Thoracic aorta (tissue), 2 donors: ENCODE measurements at regions not wholly inside any gene's neighbourhood (a gene's known extent, or its start where the extent isn't known, plus 50 kb on each side); places are given as distances from the start of the nearest gene placed in this dataset.

Source experiments
- ATAC-seq: fragments of 150-250 bp; one replicate; pipeline ENCODE4 v1.8.0; 2017; ENCODE audit warnings: low read depth; ENCODE audit not compliant: insufficient number of reproducible peaks, low FRiP score
- DNase-seq: peaks from one replicate; pipeline ENCODE4 v3.0.0-alpha.2; 2020; ENCODE audit warnings: low spot score
- H3K27ac ChIP-seq, 2 donors: fragments of 200-600 bp; sonication (generic); 1 replicate in 1 of 2; 2 replicates in 1 of 2; pipeline ENCODE4 v1.5.1; 2016; ENCODE audit warnings: mild to moderate bottlenecking in 2 of 2, moderate library complexity in 2 of 2
- H3K27me3 ChIP-seq: fragments of 200-600 bp; sonication (generic); replicated peaks from 2 replicates; pipeline ENCODE4 v1.6.0; 2016; ENCODE audit warnings: mild to moderate bottlenecking; ENCODE audit not compliant: insufficient read depth
- H3K36me3 ChIP-seq: fragments of 200-600 bp; sonication (generic); one replicate; pipeline ENCODE4 v1.5.1; 2016
- H3K4me1 ChIP-seq, 2 donors: fragments of 200-600 bp; sonication (generic); 1 replicate in 1 of 2; 2 replicates in 1 of 2; pipeline versions ENCODE4 v1.5.1 to v1.6.0; 2016; ENCODE audit warnings: low read depth in 2 of 2, mild to moderate bottlenecking in 1 of 2; ENCODE audit not compliant: control insufficient read depth in 1 of 2
- H3K4me3 ChIP-seq: fragments of 200-600 bp; sonication (generic); 2 replicates; pipeline ENCODE4 v1.5.1; 2016; ENCODE audit warnings: mild to moderate bottlenecking
- H3K9me3 ChIP-seq: fragments of 200-600 bp; sonication (generic); 2 replicates; pipeline ENCODE4 v1.5.1; 2016
- TF ChIP-seq, protein P1 (sequence below): fragments of 200-600 bp; sonication (generic); IDR thresholded peaks from one replicate; pipeline ENCODE4 v1.5.1; 2019; ENCODE audit warnings: antibody characterized with exemption

DNA sequence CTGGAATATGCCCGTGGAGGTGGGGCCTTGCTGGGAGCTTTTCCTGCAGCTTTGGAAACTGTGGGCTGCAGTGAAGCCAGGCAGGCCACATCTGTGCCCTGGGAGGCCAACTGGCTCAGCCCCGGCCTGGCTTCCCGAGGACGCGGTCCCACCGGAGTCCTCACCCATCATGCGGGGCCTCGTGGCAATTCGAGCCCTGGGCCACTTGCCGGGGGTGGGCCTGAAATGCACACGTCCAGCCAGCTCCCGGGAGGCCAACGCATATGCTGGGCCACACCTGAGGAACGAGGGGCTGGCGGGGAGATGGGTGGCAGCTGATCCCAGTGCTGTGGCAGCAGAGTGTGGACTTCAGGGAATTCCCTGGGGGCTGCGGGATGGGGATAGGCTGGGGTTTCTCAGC is 172.4 kb upstream of the GSE1 start:
- Histone ChIP-seq H3K27ac (no peak overlapping the region), H3K36me3 (no peaks in the 10 kb centered on the region)

DNA sequence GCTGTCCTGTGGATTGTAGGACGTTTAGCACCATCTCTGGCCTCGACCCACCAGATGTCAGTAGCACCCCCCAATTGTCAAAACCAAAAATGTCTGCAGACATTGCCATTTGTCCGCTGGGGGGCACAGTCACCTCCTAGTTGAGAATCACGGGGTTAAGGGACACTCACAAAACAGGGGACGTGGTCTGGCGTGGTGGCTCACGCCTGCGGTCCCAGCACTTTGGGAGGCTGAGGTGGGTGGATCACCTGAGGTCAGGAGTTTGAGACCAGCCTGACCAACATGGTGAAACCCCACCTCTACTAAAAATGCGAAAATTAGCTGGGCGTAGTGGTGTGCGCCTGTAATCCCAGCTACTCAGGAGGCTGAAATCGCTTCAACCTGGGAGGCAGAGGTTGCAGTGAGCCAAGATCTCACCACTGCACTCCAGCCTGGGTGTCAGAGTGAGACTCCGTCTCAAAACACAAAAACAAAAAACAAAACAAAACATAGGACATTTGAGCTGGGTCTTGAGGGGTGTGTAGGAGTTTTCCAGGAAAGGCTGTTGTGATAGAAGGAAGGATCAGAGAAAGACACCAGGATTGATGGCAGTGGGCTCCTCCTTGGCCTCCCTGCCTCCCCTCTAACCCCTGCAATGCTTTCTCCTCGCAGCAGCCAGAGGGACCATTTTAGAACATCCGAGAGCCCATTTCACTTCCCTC is 171.8 kb upstream of the GSE1 start:
- DNase-seq (no peak), ATAC-seq (no peak)

More for the DNA sequence above, 172.4 kb upstream of the GSE1 start:
- TF ChIP-seq, protein P1, sequence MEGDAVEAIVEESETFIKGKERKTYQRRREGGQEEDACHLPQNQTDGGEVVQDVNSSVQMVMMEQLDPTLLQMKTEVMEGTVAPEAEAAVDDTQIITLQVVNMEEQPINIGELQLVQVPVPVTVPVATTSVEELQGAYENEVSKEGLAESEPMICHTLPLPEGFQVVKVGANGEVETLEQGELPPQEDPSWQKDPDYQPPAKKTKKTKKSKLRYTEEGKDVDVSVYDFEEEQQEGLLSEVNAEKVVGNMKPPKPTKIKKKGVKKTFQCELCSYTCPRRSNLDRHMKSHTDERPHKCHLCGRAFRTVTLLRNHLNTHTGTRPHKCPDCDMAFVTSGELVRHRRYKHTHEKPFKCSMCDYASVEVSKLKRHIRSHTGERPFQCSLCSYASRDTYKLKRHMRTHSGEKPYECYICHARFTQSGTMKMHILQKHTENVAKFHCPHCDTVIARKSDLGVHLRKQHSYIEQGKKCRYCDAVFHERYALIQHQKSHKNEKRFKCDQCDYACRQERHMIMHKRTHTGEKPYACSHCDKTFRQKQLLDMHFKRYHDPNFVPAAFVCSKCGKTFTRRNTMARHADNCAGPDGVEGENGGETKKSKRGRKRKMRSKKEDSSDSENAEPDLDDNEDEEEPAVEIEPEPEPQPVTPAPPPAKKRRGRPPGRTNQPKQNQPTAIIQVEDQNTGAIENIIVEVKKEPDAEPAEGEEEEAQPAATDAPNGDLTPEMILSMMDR: no peak
- no peak for DNase-seq
- no peaks in the 10 kb centered on the region for H3K27me3 ChIP-seq
- H3K4me3 ChIP-seq: no peak overlapping the region
- ATAC-seq: no peak
- H3K9me3 ChIP-seq: no peaks in the 10 kb centered on the region
- peaks cover 15 to 26% of the 10 kb centered on the region in 2 donors for H3K4me1 ChIP-seq

DNA sequence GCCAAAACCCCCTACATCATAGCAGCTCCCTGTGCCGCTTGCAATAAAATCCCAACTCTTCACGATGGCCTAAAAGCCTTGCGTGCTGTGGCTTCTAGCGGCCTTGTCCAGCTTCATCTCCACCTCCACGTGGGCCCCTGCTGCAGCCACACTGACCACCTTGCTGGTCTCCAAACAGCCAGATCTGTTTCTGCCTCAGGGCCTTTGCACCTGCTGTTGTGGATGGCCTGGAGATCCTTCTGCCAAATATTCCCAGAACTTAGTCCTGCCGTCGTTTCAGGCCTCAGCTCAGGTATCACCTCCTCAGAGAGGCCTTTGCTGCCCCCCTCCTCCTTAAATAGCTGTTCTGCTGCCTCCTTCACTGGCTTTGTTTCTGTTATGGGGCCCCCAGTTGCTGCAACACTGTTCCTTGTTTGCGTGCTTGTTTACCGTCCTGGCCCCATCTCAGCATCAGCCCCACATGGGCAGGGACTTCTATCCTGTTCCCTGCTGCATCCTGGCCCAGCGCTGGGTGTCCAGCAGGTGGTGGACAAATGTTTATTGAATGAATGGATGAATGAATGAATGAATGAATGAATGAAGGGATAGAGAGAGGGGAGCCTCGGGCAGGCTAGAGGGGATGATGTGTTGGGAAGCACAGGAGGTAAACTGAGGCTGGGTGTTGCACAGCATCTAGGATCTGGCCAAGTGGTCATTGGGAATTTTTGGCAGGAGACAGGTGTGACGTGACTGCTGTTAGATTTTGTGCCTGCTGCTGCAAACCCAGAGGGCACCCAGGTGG is 171.0 kb upstream of the GSE1 start:
- TF ChIP-seq, protein P1: no peak

More for the DNA sequence above, 171.8 kb upstream of the GSE1 start:
- Histone ChIP-seq H3K4me3 (no peak overlapping the region), H3K27me3 (no peaks in the 10 kb centered on the region), H3K4me1 (peaks cover 13 to 25% of the 10 kb centered on the region in 2 donors), H3K27ac (no peak overlapping the region), H3K36me3 (no peaks in the 10 kb centered on the region), H3K9me3 (no peaks in the 10 kb centered on the region)
- TF ChIP-seq, protein P1: no peak

DNA sequence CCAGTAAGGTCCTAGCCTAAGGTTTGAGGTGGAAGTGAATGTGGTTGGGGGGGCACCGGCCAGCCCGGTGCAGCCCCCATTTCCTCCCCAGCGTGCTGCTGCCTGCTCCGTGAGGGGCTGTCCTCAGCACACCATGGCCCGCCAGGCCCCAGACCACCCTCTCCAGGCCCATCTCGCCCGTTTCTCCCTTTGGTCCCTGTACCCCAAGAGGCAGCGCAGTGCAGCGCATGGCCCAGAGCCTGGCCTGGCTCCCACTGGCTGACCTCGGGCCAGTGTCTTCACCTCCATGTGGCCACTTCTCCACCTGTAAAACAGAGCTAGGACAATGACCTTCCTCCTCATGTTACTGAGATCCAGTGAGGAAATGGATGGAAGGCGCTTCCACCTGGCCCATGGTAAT is 170.0 kb upstream of the GSE1 start:
- Histone ChIP-seq H3K4me1 (peaks cover 0 to 11% of the 10 kb centered on the region in 2 donors), H3K27ac (no peak overlapping the region), H3K9me3 (no peaks in the 10 kb centered on the region), H3K4me3 (no peak overlapping the region), H3K27me3 (no peaks in the 10 kb centered on the region), H3K36me3 (no peaks in the 10 kb centered on the region)
- TF ChIP-seq, protein P1: no peak
- DNase-seq (no peak), ATAC-seq (no peak)

More for the DNA sequence above, 171.0 kb upstream of the GSE1 start:
- no peaks in the 10 kb centered on the region for H3K27me3 ChIP-seq
- no peak for ATAC-seq
- H3K4me1 ChIP-seq: peaks cover 6 to 18% of the 10 kb centered on the region in 2 donors
- H3K36me3 ChIP-seq: no peaks in the 10 kb centered on the region
- H3K9me3 ChIP-seq: no peaks in the 10 kb centered on the region
- no peak for DNase-seq
- H3K4me3 ChIP-seq: no peak overlapping the region
- H3K27ac ChIP-seq: no peak overlapping the region

DNA sequence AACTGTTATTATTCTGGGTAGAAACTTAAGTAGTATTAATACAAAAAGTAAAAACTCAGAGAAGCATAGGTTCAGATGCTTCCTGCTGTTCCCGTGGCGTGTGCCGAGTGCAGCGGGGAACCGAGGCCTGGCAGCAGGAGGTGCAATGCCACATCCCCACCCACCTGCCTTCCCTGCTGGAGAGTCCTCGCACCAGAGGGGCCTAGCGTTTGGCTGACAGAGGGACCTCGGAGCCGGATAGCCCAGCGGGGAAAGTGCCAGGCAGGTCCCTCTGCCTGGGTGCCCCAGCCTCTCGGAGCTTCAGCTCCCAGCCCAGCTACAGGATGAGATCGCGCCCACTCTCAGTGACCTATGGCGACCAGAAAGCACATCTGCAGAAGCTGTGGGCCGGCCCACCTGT is 169.6 kb upstream of the GSE1 start:
- TF ChIP-seq, protein P1: no peak
- Histone ChIP-seq H3K27me3 (no peaks in the 10 kb centered on the region), H3K27ac (no peak overlapping the region), H3K4me1 (peaks cover 0 to 14% of the 10 kb centered on the region in 2 donors), H3K4me3 (no peak overlapping the region), H3K9me3 (no peaks in the 10 kb centered on the region), H3K36me3 (no peaks in the 10 kb centered on the region)
- ATAC-seq (no peak), DNase-seq (no peak)
